H1 (cell line): ENCODE measurements at regions not wholly inside any gene's neighbourhood (a gene's known extent, or its start where the extent isn't known, plus 50 kb on each side); places are given as distances from the start of the nearest gene placed in this dataset.

Source experiments
- KDM5A ChIP-seq: fragments of 200-600 bp; IDR thresholded peaks from 2 replicates; pipeline ENCODE4 v1.7.1; 2012; ENCODE audit warnings: mild to moderate bottlenecking, low read length, inconsistent platforms, mixed read lengths
- POLR2A ChIP-seq, 2 experiments: IDR thresholded peaks; 1 replicate in 1 of 2; 2 replicates in 1 of 2; pipeline ENCODE4 v1.6.1; 2011; ENCODE audit warnings: low read depth in 2 of 2, low read length in 2 of 2, mild to moderate bottlenecking in 2 of 2; ENCODE audit errors: control extremely low read depth in 1 of 2
- RBBP5 ChIP-seq: IDR thresholded peaks from 2 replicates; pipeline ENCODE4 v1.7.1; 2012; ENCODE audit warnings: low read depth, mild to moderate bottlenecking, inconsistent platforms, low read length, moderate library complexity, borderline replicate concordance
- TF ChIP-seq, protein P1 (sequence below): fragments of 300-600 bp; sonication (generic); IDR thresholded peaks from 2 replicates; pipeline ENCODE4 v1.7.1; 2012; ENCODE audit warnings: low read length, moderate library complexity, mild to moderate bottlenecking, inconsistent platforms; ENCODE audit not compliant: insufficient replicate concordance
- TF ChIP-seq, protein P2 (sequence below): IDR thresholded peaks from 2 replicates; pipeline ENCODE4 v1.6.1; 2012; ENCODE audit warnings: inconsistent platforms

GRCh38 chr2:219861307-219861706, 233.9 kb downstream of the SLC4A3 start (continued):
- TF ChIP-seq, protein P1, sequence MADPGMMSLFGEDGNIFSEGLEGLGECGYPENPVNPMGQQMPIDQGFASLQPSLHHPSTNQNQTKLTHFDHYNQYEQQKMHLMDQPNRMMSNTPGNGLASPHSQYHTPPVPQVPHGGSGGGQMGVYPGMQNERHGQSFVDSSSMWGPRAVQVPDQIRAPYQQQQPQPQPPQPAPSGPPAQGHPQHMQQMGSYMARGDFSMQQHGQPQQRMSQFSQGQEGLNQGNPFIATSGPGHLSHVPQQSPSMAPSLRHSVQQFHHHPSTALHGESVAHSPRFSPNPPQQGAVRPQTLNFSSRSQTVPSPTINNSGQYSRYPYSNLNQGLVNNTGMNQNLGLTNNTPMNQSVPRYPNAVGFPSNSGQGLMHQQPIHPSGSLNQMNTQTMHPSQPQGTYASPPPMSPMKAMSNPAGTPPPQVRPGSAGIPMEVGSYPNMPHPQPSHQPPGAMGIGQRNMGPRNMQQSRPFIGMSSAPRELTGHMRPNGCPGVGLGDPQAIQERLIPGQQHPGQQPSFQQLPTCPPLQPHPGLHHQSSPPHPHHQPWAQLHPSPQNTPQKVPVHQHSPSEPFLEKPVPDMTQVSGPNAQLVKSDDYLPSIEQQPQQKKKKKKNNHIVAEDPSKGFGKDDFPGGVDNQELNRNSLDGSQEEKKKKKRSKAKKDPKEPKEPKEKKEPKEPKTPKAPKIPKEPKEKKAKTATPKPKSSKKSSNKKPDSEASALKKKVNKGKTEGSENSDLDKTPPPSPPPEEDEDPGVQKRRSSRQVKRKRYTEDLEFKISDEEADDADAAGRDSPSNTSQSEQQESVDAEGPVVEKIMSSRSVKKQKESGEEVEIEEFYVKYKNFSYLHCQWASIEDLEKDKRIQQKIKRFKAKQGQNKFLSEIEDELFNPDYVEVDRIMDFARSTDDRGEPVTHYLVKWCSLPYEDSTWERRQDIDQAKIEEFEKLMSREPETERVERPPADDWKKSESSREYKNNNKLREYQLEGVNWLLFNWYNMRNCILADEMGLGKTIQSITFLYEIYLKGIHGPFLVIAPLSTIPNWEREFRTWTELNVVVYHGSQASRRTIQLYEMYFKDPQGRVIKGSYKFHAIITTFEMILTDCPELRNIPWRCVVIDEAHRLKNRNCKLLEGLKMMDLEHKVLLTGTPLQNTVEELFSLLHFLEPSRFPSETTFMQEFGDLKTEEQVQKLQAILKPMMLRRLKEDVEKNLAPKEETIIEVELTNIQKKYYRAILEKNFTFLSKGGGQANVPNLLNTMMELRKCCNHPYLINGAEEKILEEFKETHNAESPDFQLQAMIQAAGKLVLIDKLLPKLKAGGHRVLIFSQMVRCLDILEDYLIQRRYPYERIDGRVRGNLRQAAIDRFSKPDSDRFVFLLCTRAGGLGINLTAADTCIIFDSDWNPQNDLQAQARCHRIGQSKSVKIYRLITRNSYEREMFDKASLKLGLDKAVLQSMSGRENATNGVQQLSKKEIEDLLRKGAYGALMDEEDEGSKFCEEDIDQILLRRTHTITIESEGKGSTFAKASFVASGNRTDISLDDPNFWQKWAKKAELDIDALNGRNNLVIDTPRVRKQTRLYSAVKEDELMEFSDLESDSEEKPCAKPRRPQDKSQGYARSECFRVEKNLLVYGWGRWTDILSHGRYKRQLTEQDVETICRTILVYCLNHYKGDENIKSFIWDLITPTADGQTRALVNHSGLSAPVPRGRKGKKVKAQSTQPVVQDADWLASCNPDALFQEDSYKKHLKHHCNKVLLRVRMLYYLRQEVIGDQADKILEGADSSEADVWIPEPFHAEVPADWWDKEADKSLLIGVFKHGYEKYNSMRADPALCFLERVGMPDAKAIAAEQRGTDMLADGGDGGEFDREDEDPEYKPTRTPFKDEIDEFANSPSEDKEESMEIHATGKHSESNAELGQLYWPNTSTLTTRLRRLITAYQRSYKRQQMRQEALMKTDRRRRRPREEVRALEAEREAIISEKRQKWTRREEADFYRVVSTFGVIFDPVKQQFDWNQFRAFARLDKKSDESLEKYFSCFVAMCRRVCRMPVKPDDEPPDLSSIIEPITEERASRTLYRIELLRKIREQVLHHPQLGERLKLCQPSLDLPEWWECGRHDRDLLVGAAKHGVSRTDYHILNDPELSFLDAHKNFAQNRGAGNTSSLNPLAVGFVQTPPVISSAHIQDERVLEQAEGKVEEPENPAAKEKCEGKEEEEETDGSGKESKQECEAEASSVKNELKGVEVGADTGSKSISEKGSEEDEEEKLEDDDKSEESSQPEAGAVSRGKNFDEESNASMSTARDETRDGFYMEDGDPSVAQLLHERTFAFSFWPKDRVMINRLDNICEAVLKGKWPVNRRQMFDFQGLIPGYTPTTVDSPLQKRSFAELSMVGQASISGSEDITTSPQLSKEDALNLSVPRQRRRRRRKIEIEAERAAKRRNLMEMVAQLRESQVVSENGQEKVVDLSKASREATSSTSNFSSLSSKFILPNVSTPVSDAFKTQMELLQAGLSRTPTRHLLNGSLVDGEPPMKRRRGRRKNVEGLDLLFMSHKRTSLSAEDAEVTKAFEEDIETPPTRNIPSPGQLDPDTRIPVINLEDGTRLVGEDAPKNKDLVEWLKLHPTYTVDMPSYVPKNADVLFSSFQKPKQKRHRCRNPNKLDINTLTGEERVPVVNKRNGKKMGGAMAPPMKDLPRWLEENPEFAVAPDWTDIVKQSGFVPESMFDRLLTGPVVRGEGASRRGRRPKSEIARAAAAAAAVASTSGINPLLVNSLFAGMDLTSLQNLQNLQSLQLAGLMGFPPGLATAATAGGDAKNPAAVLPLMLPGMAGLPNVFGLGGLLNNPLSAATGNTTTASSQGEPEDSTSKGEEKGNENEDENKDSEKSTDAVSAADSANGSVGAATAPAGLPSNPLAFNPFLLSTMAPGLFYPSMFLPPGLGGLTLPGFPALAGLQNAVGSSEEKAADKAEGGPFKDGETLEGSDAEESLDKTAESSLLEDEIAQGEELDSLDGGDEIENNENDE, result no peak
- no peak for TF ChIP-seq KDM5A
- TF ChIP-seq, protein P2, sequence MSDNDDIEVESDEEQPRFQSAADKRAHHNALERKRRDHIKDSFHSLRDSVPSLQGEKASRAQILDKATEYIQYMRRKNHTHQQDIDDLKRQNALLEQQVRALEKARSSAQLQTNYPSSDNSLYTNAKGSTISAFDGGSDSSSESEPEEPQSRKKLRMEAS, result no peak
- no peak for TF ChIP-seq POLR2A (IDR thresholded peaks at IDR 0.05; ENCODE audit: control extremely low read depth in 1 of 2, low read depth in 2 of 2, low read length in 2 of 2)
- no peak for TF ChIP-seq RBBP5
